ENCODE measurements at regions not wholly inside any gene's neighbourhood (a gene's known extent, or its start where the extent isn't known, plus 50 kb on each side); places are given as distances from the start of the nearest gene placed in this dataset.

GRCh38 chr18:26794230-26795101 is 71.0 kb downstream of the AQP4 start:
- DNase-seq = no peak

DNA sequence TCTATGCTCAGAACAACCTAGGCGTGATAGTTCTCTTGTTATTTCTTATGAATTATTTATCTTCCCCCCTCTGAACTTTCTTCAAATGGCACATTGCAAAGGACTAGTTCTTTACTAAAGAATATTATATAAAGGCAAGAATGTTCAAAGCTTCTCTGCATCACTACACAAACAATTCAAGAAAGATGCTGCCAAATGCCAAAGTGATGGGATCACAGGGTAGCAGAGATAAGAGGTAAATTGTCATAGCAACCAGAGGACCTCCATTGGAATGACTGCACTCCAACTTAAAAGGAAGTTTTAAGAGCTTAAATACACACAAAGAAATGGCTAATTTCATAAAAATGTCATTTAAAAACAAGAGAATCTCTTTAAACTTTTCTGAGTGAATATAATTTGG is 72.8 kb downstream of the AQP4 start:
- no peak for DNase-seq

GRCh38 chr18:26791676-26792075 is 73.8 kb downstream of the AQP4 start:
- no peak for DNase-seq

- no peak for DNase-seq
Measured at GRCh38 chr18:26784599-26784998, 80.9 kb downstream of the AQP4 start.

DNA sequence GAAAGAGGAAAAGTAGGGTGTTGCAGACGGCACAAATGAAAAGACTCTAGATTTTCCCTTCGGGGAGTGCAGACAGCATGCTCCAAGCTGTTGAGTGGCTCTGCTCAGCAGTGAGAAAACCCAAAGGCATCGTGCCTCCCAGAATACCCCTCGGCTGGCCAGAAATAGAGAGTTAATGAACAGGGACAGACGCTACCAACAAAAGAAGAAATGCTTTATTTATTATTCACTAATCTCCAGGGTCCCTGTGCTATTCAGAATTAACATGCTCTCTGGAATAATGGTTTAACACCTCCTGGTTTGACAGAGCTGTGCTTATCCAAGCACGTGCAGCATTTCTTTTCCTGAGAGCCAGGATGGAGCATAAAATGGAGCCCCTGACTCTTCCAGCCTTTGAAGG is 82.3 kb downstream of the AQP4 start:
- no peak for DNase-seq

DNA sequence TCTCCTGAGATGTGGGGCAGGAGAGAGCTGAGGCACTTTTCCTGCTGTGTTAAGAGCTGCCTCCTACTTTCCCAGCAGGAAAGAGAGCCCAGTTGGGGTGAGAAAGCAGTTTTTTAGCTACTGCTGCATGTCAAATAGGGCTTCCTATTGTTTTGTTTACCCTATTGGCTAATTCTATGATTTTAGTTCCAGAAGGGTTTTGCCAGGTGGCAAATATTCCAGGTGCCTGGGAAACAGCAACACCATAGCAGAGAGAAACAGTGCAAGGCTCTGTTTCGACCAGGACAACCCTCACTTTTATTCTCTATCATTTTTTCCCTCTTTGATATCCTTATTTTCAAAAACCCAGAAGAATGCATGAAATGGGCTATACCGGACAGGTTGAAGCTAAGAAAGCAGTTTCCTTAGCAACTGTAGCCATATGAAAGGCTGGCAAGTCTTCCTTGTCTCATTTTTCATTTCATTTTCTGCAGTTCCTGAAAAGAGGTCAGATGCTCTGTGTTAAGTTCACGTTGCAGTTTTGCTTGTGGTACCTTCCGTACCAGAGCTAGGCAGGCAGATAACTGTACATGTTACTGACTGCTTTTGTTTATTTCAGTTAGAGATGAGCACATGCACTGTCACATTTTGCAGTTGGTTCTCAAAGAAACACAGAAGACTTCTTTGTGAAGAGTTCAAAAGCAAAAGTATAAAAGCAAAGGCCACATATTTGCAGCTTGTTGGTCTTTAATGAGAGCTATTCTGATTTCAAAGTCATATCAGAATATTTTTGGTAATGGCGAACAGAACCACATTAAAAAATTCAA is 84.8 kb downstream of the AQP4 start:
- DNase-seq = no peak

DNA sequence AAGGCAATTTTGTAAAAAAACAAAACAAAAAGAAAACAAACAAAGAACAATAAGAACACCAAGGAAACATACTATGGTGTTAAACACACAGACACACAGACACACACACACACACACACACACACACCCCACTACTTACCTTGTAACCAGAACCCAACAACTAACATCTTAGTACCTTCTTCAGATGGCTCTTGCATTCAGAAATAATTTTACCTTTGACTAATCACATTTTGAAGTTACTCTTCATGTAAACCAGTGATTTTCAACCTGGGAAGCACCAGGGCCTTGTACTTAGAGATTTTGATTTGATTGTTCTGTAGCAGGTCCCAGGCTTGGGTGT is 87.5 kb downstream of the AQP4 start:
- DNase-seq = no peak

- no peak for DNase-seq
Measured at GRCh38 chr18:26777351-26778053, 88.0 kb downstream of the AQP4 start.

GRCh38 chr18:26772691-26773090 is 92.8 kb downstream of the AQP4 start:
- DNase-seq = no peak

- DNase-seq = no peak
Measured at GRCh38 chr18:26771524-26771923, 94.0 kb downstream of the AQP4 start.

DNA sequence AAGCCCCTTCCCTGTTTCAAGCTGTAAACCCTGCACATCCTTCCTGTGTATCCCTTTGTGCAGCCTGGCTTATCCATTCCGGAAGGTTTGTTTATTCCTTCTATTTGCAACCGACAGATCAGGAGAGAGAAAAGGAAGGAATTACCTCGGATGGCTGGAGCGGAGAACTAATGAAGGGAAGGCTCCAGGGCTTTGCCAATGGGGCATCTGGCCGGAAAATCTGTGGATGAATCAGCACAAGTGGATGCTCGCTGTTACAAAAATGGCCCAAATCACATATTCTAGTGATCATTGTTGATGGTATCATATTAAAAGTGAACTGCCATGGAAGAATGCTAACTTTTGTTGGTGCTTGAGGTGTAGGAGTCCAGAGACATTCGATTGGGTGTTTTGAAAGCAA is 97.1 kb downstream of the AQP4 start:
- no peak for DNase-seq

DNA sequence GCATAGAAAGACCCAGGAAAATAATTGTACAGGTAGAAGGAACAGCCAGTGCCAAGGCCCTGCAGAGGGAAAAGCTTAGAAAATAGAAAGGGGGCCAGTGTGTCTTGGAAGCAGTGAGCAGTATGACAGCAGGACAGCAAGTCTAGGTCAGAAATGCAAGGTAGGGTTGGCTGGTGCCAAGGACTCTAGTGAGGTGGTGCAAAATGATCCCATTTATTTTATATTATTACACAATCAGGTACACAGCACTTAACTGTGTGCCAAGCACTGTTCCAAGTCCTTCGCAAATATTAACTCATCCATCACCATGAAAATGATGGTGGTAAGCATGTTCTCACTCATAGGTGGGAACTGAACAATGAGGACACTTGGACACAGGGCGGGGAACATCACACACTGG is 100.0 kb downstream of the AQP4 start:
- DNase-seq = no peak

GRCh38 chr18:26764586-26764985 is 100.9 kb downstream of the AQP4 start:
- no peak for DNase-seq

DNA sequence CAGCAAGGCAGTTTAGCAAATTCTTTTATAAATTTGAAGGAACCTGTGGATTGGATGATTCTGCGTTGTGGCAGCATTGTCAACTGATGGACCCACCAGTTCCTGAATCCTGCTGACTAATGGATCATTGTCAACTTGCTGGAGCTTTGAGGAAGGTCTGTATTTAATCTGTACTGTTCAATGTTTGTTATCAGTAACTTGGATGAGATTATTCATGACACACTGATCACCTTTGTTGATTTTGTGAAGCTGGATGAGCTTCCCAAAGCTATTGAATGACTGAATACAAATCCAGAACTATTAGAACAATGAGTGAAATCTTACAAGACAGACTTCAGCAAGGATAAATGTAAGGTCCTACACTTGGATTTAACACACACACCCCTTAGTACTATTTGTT is 101.3 kb downstream of the AQP4 start:
- no peak for DNase-seq

GRCh38 chr18:26763446-26764110 is 101.9 kb downstream of the AQP4 start:
- DNase-seq = no peak

- no peak for DNase-seq
Measured at GRCh38 chr18:26757263-26758019, 108.1 kb downstream of the AQP4 start.

GRCh38 chr18:26756556-26756955 is 109.0 kb downstream of the AQP4 start:
- DNase-seq = no peak

- no peak for DNase-seq
Measured at GRCh38 chr18:26746826-26747475, 118.6 kb downstream of the AQP4 start.

- DNase-seq = no peak
Measured at GRCh38 chr18:26746398-26746797, 119.1 kb downstream of the AQP4 start.

DNA sequence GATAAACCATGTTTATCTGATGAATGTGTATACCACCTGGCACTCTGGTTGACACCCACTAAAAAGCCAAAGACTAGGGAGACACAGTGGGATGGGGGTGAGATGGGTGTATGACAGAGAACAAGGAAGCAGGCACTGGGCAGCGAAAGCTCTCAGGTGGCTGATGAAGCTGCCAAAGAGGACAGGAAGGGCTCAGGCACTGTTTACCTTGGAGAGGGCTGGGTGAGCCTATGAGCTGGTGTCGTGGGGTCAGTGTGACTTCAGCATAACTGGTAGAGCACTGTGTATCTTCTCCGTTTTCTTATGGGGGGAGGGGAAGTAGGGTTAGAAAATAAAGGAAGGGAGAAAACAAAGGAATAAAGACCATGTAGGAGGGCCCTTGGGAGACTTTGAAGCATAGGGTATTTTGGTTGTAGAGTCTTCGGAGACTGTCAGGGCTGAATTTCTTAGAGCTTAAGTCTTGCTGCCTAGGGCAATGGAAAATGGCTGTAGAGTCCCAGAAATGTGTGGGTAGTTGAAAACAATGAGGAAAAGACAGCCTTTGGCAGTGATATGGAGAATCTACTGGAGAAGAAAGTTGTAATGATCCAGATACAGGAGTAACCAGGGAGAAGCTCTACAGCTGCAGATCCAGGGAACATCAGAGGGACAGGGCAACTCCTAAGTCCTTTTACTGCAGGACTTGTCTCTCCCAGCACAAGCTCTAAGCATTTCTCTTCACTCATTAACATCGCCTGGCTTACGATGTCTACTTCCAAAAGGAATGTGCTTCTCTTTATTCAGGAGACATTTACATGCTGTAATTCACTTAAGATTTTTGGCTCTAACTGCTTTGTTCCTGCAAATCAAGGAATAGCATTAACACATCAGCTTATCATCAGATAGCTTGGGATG is 120.0 kb downstream of the AQP4 start:
- no peak for DNase-seq

DNA sequence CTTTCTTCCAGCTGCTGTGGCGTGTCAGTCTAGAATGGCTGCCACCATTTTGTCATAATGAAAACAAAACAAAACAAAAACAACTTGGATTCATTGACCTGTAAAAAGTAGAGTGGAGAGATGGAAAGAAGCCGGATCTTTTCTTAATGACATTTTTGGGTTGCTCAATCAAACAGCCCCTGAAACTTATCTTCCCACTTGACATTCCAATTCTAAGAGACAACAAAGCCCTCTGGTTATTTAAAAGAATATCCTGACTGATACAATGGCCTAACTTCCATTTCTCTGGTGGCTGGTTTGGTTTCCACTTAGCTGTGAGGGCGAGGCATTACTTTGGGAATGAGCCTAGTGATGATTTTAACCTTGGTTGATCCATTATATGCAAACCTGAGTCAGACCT is 123.7 kb downstream of the AQP4 start:
- no peak for DNase-seq

Data from GF-D8 (cell line).